Stimulated activated naive CD8-positive, alpha-beta T cell treated with anti-CD3 and anti-CD28 coated beads, Interleukin-15, Interleukin-2, amounts not matched to agents 100 U/mL and 50 U/mL, for 24 hours (primary cell): ENCODE measurements at regions not wholly inside any gene's neighbourhood (a gene's known extent, or its start where the extent isn't known, plus 50 kb on each side); places are given as distances from the start of the nearest gene placed in this dataset.
"Not testable (repeated sequence)": the region's sequence is repeated elsewhere in the genome, so short reads cannot be mapped to it uniquely, and the experiment has no call there.

Experiments
- ATAC-seq: fragments of 150-1000 bp; cut with Tn5 transposase; one replicate; pipeline ENCODE4 v1.10.0; 2021
- DNase-seq: peaks from one replicate; pipeline ENCODE4 v3.0.0; 2021

DNA sequence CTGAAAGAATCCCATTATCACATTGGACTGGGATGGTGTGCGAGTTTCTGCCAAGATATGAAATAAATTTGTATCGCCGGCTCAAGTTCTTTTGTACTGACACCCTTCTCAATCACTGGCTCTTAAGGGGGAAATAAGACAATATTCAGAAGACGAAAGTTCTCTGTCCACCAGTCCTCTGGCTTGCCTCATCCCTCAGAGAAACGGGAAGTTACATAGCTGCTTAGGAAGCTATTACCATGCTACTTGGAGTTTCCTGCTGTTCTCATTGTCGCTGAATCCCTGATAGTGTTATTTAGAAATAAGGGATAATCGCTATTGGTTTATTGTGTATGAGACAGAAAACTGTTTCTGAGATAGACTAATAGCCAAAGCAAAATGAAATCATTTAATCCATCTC lies 205.0 kb upstream of the ZNF521 start:
- ATAC-seq (no peak), DNase-seq (no peak)

DNA sequence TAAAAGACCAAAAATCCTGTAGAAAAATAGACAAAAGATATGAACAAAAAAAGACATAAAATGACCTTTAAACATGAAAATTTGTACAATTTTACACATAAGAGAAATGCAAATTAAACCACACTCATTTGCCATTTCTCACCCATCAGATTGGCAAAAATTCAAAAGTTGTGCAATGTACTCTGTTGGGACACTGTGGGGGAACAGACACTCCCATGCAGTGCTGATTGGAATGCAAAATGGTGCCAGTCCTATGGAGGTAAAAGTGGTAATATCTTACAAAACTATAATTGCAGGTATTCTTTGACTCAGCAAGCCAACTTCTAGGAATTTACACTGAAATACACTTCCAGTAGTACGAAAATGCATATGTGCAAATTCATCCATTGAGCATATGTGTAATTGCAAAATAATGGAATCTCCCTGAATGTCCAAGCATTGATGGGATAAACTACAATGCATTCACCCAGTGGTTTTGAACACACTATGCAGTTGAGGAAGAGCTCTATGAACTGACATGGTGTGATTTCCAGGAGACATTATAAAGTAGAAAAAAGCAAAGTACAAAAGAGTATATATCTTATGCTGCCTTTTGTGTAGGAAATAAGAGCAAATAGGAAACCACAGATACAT lies 201.8 kb upstream of the ZNF521 start:
- ATAC-seq (no peak), DNase-seq (no peak)

DNA sequence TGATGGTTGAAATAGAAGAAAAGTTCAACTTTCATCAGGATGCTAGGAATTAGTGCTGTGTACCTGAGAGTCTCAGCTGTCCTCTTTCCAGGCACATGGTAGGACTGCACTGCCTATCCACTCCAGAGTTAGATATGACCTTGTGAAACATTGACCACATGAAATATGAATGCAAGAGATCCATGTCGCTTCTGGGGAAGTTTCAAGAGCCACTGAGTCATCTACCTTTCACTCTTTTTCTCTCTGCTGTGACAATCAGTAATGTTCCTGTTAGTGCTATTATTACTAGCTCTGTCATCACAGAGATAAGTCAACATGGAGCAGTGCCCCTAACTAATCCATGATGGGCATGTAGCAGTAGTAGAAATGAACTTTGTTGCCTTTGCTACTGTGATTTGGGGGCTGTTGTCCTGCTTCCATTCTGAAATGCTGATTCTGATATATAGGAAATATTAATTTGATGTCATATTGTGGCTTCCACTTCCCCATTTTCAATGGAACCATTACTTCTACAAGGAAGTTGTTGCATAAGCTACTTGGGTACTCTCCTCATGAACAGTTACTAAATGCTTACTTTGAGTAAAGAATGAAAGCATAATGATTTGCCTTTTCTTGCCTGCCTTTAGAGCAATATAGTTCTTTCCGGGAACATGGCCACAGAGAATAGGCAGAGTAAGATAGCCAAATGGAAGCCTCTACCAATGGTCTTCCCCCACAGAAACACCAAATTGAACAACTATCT lies 192.8 kb upstream of the ZNF521 start:
- DNase-seq (no peak), ATAC-seq (no peak)

DNA sequence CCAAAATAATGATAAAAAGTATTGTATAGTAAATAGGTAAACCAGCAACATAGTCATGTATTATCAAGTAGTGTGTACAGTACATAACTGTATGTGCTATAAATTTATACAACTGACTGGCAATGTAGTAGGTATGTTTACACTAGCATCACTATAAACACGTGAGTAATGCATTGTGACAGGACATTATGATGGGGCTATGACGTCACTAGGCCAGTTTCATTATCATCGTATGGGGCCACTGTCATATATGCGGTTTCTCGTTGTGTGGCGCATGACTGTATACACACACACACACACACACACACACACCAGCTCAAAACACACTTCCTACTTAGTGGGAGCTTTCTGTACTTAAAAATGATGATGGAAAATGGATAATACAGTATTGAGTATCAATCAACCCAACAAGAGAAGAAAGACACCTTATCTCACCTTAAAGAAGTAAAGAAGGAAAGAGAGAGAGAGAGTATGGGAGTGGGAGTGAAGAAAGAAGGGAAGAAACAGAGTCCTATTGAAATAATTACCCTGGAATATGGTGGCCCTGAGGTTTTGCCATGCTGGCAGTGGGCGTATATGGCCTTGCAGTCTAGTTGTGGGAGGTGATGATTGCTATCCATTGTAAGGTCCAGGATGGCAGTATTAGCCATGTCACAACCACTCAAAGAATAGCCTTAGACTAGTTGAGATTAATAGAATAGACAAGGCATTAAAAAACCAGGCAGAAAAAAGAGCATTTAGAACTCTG lies 186.4 kb upstream of the ZNF521 start:
- no peak for DNase-seq
- no peak for ATAC-seq

DNA sequence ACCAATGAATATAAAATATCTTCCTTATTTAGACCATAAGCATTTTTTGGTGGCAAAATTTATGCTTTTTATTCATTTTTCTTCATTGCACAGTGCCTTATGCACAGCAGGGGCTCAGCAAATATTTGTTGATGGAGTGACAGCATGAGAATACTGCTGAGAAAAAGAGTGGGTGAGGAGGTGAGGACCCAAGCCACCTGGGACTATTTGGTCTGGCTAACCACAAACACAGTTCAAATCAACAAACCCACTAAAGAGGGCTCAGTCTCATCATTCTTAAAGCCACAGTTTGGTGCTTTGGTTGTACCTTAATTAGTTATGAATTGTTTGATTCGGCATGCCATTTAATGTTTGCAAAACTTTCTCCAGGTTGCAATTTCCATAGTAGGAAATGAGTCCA lies 183.5 kb upstream of the ZNF521 start:
- ATAC-seq, result no peak
- no peak for DNase-seq

DNA sequence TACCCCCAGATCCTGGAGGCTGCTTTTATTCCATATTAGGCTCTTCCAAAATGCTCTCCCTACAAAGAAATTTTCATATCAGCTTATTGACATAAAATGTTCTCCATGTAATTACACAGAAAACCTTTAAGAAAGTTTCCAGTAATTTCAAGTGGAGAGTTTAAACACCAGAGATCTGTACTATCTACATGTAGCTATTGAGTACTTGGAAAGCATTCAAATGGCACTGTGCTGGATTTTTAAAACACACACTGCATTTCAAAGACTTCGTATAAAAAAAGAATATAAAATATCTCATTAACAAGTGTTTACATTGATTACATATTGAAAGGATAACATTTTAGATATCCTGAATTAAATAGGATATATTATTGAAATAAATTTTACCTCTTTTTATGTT lies 182.4 kb upstream of the ZNF521 start:
- DNase-seq, result no peak
- no peak for ATAC-seq

DNA sequence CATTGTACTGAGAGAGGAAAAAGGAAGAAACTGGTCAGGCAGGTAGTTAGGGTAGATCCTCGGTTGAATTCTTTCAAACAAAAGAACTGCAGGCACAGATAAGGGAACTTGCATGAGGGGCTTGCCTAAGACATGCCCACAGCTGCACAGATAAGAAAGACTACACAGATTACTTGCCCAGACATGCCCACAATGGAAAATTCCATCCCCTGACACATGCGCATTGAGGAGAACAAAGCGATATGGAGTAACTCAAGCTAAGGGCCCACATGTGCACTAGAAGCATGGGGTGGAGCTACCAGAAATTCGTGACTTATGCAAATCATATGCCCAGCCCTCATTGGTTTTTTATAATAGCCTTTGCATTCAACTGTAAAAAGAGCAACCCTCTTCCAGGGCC lies 181.3 kb upstream of the ZNF521 start:
- DNase-seq (no peak), ATAC-seq (no peak)

DNA sequence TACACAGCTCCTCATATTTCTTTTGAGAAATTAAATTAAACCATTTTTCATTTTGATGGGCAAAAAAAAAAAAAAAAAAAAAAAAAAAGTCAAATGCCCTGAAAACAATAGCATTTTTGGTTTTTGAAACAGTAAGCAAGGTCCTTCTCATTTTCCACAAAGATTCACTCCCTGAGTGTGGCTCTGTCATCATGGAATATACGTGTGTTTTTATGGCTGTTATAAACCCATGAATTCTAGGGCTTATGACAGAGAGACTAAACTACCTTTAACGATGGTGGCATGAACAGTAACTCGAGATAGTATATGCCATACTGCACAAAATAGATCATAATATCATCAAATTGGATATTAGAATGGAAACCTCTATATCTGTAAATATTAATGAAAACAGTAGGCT lies 179.2 kb upstream of the ZNF521 start:
- ATAC-seq (no peak), DNase-seq (no peak)

DNA sequence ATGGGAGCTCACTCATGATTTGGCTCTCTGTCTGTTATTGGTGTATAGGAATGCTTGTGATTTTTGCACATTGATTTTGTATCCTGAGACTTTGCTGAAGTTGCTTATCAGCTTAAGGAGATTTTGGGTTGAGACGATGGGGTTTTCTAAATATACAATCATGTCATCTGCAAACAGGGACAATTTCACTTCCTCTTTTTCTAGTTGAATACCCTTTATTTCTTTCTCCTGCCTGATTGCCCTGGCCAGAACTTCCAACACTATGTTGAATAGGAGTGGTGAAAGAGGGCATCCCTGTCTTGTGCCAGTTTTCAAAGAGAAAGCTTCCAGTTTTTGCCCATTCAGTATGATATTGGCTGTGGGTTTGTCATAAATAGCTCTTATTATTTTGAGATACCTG lies 173.8 kb upstream of the ZNF521 start:
- not testable (repeated sequence) for ATAC-seq, DNase-seq

DNA sequence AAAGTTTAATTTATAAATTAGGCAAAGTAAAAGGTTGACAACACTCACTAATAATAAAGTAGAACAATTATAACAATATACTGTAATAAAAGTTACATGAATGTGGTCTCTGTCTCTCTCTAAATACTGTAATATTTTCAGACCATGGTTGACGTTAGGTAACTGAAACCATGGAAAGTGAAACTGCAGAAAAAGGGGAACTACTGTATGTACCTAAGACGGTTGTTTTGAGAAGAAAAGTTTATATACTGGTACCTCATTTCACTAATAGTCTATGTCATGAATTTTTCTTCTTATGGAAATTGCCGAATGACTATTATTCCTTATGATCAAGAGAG lies 166.7 kb upstream of the ZNF521 start:
- no peak for ATAC-seq
- no peak for DNase-seq

DNA sequence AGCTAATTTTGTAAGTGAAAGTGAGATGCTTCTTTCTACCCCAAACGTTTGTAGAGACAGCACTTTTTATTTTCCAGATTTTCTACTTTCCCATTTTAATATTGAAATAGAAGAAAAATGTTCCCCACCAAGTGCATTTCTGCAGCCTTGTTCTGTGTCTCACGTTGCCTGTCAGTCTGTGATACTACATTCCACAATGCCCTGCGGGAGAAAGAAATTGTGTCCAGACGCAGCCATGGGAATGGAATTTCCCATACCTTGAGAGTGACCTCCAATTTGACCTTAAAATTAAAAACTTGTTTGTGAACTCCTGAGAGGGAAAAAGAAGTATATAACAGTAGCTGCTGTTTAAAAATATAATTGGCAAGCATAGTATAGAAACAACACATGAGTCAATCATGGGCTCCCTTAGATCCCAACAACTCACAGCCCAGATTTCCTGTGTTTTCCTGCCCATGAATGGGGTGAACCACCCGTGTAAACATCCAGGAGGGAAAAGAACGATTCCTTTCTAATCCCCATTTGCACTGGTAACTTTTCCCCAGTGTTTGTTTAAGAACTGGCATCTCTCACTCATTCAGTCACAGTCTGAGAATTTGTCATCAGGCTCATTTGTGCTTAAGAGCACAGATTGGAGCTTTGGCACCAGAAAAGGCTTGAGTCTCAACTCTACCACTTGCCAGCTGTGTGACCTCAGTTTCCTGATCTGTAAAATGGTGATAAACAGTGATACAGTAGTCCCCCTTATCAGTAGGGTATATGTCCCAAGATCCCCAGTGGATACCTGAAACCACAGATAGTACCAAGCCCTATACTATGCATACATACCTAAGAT lies 166.1 kb upstream of the ZNF521 start:
- DNase-seq, result no peak

DNA sequence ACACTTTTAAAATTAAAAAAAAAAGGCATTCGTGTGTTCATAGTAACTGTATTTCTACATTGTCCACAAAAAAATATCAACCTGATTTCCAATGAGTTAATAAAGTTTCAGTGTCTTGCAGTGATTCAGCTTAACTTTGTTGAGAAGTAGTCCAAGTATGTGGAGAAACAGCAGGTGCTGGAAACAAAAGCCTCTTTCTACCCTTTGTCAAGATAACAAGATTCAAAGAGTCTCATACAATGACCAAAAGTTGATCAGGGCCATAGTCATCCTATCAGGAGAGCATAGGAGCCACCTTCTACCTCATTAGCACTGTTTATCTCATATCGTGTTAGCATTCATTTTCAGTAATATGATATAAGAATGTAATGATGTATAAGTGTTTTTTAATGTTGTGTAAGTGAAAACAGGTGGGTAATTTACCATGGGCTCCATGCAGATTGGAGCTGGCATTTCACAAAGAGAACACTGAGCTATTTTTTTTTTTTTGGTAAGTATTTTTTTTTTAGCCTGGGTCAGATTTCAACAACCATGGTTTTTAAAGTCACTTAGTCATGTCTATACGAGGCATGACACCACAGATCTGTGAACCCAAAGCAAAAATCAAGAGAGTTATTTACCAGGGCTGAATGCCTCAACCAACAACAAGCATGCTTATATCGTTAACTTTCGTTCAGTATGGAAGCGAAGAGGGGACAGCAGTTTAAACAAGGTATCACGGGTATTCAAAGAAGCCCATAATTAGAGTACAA lies 165.0 kb upstream of the ZNF521 start:
- ATAC-seq (no peak), DNase-seq (no peak)

More for the DNA sequence above, 166.1 kb upstream of the ZNF521 start:
- no peak for ATAC-seq

DNA sequence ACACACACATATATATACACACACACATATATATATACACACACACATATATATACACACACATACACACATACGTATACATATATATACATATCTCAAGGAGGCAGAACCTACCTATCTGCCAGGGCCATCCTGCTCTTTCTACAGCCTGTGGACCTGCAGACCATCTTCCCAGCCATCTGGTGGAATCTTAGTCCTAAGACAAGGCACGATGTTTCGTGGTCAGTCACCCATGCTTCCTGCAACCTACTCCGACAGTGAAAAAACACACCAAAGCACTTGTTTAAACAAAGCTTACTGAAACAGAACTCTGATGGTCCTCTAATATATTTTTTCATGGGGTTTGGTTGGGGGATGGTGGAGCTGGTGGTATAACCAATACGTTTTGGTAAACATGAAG lies 164.2 kb upstream of the ZNF521 start:
- DNase-seq (no peak), ATAC-seq (no peak)

DNA sequence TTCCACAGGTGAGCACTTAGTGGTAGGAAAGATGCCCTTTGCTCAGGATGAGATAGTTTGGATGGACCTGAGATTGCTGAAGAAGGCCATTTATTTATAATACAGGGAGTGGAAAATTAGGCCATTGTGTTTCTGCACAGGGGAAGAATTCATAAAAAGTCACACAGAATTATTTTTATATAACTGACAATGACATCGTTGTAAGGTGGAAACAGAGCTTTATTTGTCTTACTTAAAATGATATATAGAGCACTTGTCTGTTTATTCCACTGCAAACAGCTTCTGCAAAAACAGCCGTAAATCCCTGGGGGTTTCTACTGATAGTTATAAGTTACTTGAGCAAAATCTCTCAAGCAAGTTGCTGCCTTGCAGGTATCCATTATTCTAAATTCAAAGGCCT lies 158.1 kb upstream of the ZNF521 start:
- ATAC-seq (no peak), DNase-seq (no peak)

DNA sequence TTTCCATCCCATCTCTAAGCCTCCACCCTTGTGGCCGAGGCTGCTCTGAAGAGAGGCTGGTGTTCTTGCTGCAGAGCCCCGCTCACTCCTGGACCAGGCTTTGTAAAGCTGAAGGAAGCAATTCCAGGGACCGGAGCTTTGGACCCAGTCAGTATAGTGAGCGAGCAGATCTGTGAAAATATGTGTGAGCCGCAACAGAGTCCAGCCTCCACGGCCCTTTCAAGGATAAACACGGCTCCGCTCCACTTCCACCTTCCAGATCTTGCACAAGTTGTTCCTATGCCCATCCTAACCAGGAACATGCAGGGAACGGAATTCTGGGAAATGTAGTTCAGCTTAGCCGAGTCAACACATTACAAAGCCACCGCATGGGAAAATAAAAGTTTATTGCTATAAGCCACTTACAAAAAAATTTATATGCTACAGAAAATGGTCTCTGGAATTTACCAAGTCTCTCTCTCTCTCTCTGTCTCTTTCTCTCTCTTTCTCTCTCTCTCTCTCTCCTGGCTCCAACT lies 151.7 kb upstream of the ZNF521 start:
- ATAC-seq (no peak), DNase-seq (no peak)

DNA sequence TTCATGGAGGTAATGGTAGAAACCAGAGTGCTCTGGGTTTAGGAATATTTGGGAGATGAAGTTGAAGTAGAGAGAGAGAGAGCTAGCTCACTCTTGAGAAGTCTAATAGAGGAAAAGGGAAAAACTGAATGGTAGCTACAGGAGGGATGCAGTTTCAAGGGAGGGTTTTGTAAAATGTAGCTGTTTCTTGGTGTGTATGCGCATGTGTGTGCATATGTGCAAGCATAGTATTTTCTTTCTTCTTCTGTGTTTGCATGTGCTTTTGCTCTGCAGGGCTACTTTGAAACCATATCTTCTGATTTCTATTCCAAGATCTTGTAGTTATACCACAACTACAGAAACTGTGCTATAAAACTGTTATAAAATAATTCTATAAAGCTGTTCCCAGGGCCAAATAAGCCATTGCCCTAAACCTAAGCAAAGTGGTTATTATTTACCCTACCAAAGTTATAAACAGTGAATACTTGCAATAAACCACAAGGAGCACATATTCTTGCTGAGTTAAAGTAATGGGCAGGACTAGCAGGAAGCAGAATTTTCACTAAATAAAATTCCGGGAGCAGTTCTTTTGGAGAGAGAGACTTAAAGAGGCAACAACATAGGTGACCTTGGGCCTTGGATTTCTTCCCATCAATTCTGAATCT lies 145.3 kb upstream of the ZNF521 start:
- ATAC-seq (no peak), DNase-seq (no peak)

DNA sequence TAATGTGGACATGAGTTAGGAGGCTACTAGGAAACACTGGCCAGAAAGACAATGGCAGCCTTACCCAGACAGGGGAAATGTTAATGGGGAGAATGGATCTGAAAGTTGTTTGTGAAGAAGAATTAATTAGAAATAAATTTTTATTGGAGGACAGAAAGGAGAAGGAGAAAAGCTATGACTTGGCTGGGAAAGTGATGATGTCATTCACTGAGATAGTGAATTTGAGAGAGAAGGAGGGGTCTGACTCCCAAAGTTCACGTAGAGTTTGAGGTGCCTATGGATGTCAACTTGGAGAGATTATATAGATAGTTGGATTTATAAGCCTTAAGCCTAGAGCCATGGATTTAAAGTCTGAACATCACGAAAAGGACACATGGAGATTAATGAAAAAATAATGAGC lies 144.6 kb upstream of the ZNF521 start:
- no peak for DNase-seq

DNA sequence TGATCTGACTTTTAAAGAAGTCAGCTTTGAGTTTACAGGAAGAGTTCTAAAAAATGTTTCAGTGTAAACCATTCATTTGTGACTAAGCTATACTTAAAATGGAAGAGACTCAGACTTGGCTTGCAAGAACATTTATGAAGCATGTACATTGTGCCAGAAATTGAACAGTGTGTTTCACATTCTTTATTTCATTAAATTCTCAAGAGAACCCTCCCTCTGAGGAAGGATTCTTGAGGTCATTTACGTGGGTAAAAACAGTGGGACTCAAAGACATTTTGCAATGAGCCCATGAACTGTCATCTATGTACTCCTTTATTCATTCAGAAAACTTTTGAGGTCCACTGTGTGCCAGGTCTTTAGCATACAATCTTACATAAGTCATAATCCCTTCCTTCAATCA lies 143.6 kb upstream of the ZNF521 start:
- DNase-seq (no peak), ATAC-seq (no peak)

More for the DNA sequence above, 144.6 kb upstream of the ZNF521 start:
- no peak for ATAC-seq

DNA sequence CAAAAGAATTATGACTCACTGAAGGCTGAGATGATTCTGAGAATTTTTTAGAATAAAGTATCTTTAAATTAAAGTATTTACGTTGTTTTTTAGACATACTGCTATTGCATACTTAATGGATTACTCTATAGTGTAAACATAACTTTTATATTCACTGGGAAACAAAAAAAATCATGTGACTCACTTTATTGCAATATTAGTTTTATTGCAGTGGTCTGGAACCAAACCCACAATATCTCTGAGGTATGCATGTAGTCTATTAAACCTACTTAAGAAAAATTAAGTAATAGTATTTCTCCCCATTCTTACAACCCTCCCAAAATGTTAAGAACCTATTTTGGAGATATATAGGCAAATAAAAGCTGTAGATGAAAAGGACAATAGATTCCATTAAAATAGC lies 142.9 kb upstream of the ZNF521 start:
- no peak for DNase-seq
- ATAC-seq, result no peak

DNA sequence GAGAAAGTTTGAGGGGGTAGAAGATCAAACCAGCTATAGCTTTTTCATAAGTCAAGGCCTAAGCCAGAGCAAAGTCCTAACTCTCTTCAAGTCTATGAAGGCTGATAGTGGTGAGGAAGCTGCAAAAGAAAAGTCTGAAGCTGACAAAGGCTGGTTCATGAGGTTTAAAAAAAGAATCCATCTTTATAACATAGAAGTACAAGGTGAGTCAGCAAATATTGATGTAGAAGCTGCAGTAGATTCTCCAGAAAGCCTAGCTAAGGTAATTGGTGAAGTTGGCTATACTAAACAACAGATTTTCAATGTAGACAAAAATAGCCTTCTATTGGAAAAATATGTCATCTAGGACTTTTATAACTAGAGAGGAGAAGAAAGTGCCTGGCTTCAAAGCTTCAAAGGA lies 141.4 kb upstream of the ZNF521 start:
- no peak for ATAC-seq
- DNase-seq, result no peak

DNA sequence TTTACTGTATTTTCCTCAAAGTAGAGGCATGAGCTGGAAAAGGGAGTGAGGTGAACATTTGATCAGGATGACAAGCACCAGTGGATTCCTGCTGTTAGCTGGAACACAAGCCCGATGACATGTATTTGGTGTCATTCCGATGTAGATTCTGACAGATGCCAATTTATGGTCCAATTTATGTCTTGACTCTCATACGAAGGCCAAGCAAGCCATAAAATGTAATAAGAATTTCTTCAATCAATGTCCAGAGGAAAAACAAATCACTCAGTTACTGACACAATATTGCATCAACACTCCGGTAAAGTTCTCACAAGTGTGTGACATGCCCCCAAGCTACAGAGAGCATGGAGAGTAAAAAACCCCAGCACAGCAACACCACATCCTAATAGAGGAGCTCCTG lies 138.3 kb upstream of the ZNF521 start:
- DNase-seq, result no peak
- ATAC-seq, result no peak
